ENCODE measurements at regions not wholly inside any gene's neighbourhood (a gene's known extent, or its start where the extent isn't known, plus 50 kb on each side); places are given as distances from the start of the nearest gene placed in this dataset.

- DNase-seq, result no peak
These were observed 157.1 kb upstream of the SYT6 start for GRCh38 chr1:114310695-114311271.

- no peak for DNase-seq
These were observed 149.2 kb upstream of the SYT6 start for GRCh38 chr1:114302821-114303220.

GRCh38 chr1:114299331-114299975 lies 145.8 kb upstream of the SYT6 start:
- DNase-seq, result no peak

- DNase-seq, result no peak
These were observed 144.3 kb upstream of the SYT6 start for GRCh38 chr1:114298008-114298407.

- no peak for DNase-seq
These were observed 142.7 kb upstream of the SYT6 start for GRCh38 chr1:114296413-114296812.

GRCh38 chr1:114295321-114295720 lies 141.7 kb upstream of the SYT6 start:
- no peak for DNase-seq

- DNase-seq, result no peak
These were observed 139.2 kb upstream of the SYT6 start for GRCh38 chr1:114292835-114293234.

- no peak for DNase-seq
These were observed 138.5 kb upstream of the SYT6 start for GRCh38 chr1:114292194-114292593.

- DNase-seq, result no peak
These were observed 137.1 kb upstream of the SYT6 start for GRCh38 chr1:114290776-114291175.

GRCh38 chr1:114290341-114290740 lies 136.7 kb upstream of the SYT6 start:
- DNase-seq, result no peak

GRCh38 chr1:114289824-114290223 lies 136.2 kb upstream of the SYT6 start:
- no peak for DNase-seq

GRCh38 chr1:114289306-114289705 lies 135.6 kb upstream of the SYT6 start:
- DNase-seq, result no peak

GRCh38 chr1:114286960-114287359 lies 133.3 kb upstream of the SYT6 start:
- no peak for DNase-seq

GRCh38 chr1:114286179-114286578 lies 132.5 kb upstream of the SYT6 start:
- DNase-seq, result no peak

GRCh38 chr1:114282751-114283403 lies 129.2 kb upstream of the SYT6 start:
- DNase-seq, result peak; percentile 87

GRCh38 chr1:114278911-114279310 lies 125.2 kb upstream of the SYT6 start:
- no peak for DNase-seq

- DNase-seq, result no peak
These were observed 124.8 kb upstream of the SYT6 start for GRCh38 chr1:114278430-114278829.

- DNase-seq, result no peak
These were observed 121.1 kb upstream of the SYT6 start for GRCh38 chr1:114274621-114275317.

- DNase-seq, result no peak
These were observed 118.9 kb upstream of the SYT6 start for GRCh38 chr1:114272593-114272992.

GRCh38 chr1:114270718-114271117 lies 117.0 kb upstream of the SYT6 start:
- no peak for DNase-seq

- no peak for DNase-seq
These were observed 116.6 kb upstream of the SYT6 start for GRCh38 chr1:114270282-114270681.

- DNase-seq, result no peak
These were observed 115.9 kb upstream of the SYT6 start for GRCh38 chr1:114269539-114269938.

- no peak for DNase-seq
These were observed 109.7 kb upstream of the SYT6 start for GRCh38 chr1:114263343-114263742.

GRCh38 chr1:114262337-114262736 lies 108.7 kb upstream of the SYT6 start:
- DNase-seq, result no peak

All from stimulated activated CD4-positive, alpha-beta T cell treated with anti-CD3 and anti-CD28 coated beads, Interleukin-2, amount 100 ng/mL, for 24 hours (primary cell).